OCI-LY7 (cell line): ENCODE measurements at regions not wholly inside any gene's neighbourhood (a gene's known extent, or its start where the extent isn't known, plus 50 kb on each side); places are given as distances from the start of the nearest gene placed in this dataset.

Experiments used
- BruUV-seq: library from RNA; stranded (reverse); fragments of 400-500 nt; replicated peaks from 2 replicates; lab custom pipeline; 2021; lab: Mats Ljungman, UMichigan
- CTCF ChIA-PET: fragments of 300-600 bp; sonication (Branson Sonifier 250); formaldehyde crosslinking; loops from one replicate; lab custom pipeline; 2022; ENCODE audit warnings: antibody characterized with exemption; ENCODE audit not compliant: unreplicated experiment; lab: Charles Lee
- POLR2A ChIA-PET: fragments of 300-600 bp; sonication (Branson Sonifier 250); formaldehyde crosslinking; loops from one replicate; lab custom pipeline; 2022; ENCODE audit warnings: antibody characterized with exemption; lab: Charles Lee
- DNase-seq: peaks from one replicate; pipeline ENCODE4 v3.0.0-alpha.2; 2015; ENCODE audit warnings: low spot score
- H2AFZ ChIP-seq: fragments of 200-600 bp; sonication (generic), shearing (Covaris generic); 2 replicates; pipeline ENCODE4 v1.6.1; 2014; ENCODE audit warnings: mild to moderate bottlenecking, antibody characterized with exemption, low read length, moderate library complexity
- H3K27ac ChIP-seq: fragments of 200-600 bp; sonication (generic); 2 replicates; pipeline ENCODE4 v1.5.1; 2014; ENCODE audit warnings: mixed run types, low read depth, mild to moderate bottlenecking, moderate library complexity, low read length, inconsistent platforms; ENCODE audit not compliant: poor library complexity, severe bottlenecking
- H3K36me3 ChIP-seq: fragments of 200-600 bp; sonication (generic); 2 replicates; pipeline ENCODE4 v1.6.1; 2014; ENCODE audit warnings: mild to moderate bottlenecking, antibody characterized with exemption, low read length, moderate library complexity, mixed read lengths; ENCODE audit not compliant: insufficient read depth
- H3K4me1 ChIP-seq: fragments of 200-600 bp; sonication (generic); 2 replicates; pipeline ENCODE4 v1.5.1; 2014; ENCODE audit warnings: mild to moderate bottlenecking, low read length; ENCODE audit not compliant: insufficient read depth, poor library complexity, severe bottlenecking
- H3K4me2 ChIP-seq: fragments of 200-600 bp; sonication (generic); 2 replicates; pipeline ENCODE4 v1.6.1; 2014; ENCODE audit warnings: mild to moderate bottlenecking, low read length
- H3K4me3 ChIP-seq: fragments of 200-600 bp; sonication (generic); 2 replicates; pipeline ENCODE4 v1.5.1; 2014; ENCODE audit warnings: mild to moderate bottlenecking, low read depth, low read length; ENCODE audit not compliant: poor library complexity, severe bottlenecking
- H3K79me2 ChIP-seq: fragments of 200-600 bp; sonication (generic); 2 replicates; pipeline ENCODE4 v1.6.1; 2016; ENCODE audit warnings: low read depth, mild to moderate bottlenecking, low read length, moderate library complexity, mixed read lengths; ENCODE audit not compliant: insufficient read depth
- H3K9me2 ChIP-seq: fragments of 200-600 bp; sonication (generic); 2 replicates; pipeline ENCODE4 v1.6.1; 2016; ENCODE audit warnings: mild to moderate bottlenecking, low read length, mixed read lengths; ENCODE audit not compliant: insufficient read depth
- H3K9me3 ChIP-seq: fragments of 200-600 bp; sonication (generic); 2 replicates; pipeline ENCODE4 v1.6.1; 2014; ENCODE audit warnings: mild to moderate bottlenecking, mixed run types, low read length, mixed read lengths
- H4K20me1 ChIP-seq: fragments of 200-600 bp; sonication (generic); 2 replicates; pipeline ENCODE4 v1.6.1; 2014; ENCODE audit warnings: mild to moderate bottlenecking, antibody characterized with exemption, low read length, moderate library complexity, mixed read lengths; ENCODE audit not compliant: insufficient read depth
- CTCF ChIP-seq: fragments of 200-600 bp; sonication (generic); conservative IDR thresholded peaks from 2 replicates; pipeline ENCODE4 v1.5.1; 2014; ENCODE audit warnings: mild to moderate bottlenecking, antibody characterized with exemption, low read length, moderate library complexity, mixed read lengths
- EZH2phosphoT487 ChIP-seq: fragments of 200-600 bp; sonication (generic); IDR thresholded peaks from 2 replicates; pipeline ENCODE4 v1.6.1; 2018; ENCODE audit warnings: low read depth, borderline replicate concordance, mild to moderate bottlenecking, mixed run types, antibody characterized with exemption, low read length, moderate library complexity, mixed read lengths
- intact Hi-C: fragments of 100-400 bp; cut with micrococcal nuclease; formaldehyde crosslinking; loops from one replicate; pipeline ENCODE4 v1.10.0; 2022; ENCODE audit not compliant: unreplicated experiment

GRCh38 chr6:91580635-91581034 is 993.8 kb upstream of the MAP3K7 start:
- Histone ChIP-seq H3K36me3 (no peaks in the 10 kb centered on the region), H3K4me3 (no peak overlapping the region), H2AFZ (no peak overlapping the region), H3K4me2 (no peak overlapping the region), H3K9me3 (no peaks in the 10 kb centered on the region), H3K27ac (no peak overlapping the region), H3K9me2 (no peaks in the 10 kb centered on the region), H3K4me1 (no peaks in the 10 kb centered on the region), H4K20me1 (no peaks in the 10 kb centered on the region), H3K79me2 (no peaks in the 10 kb centered on the region)
- ChIA-PET POLR2A (no interaction called here), CTCF (interaction anchor here (0.6 kb wide), 1 partner anchor 82 kb away, joined by 3 read pairs; no protein-coding TSS in a partner anchor)
- intact Hi-C loops = no loop called here
- TF ChIP-seq EZH2phosphoT487 = no peak
- TF ChIP-seq CTCF = no peak
- no TSS peak for BruUV-seq
- DNase-seq = no peak

- Histone ChIP-seq H3K4me2 (no peak overlapping the region), H3K9me2 (no peaks in the 10 kb centered on the region), H3K36me3 (no peaks in the 10 kb centered on the region), H3K79me2 (no peaks in the 10 kb centered on the region), H3K4me1 (no peaks in the 10 kb centered on the region), H4K20me1 (no peaks in the 10 kb centered on the region), H3K9me3 (no peaks in the 10 kb centered on the region), H3K4me3 (no peak overlapping the region), H2AFZ (no peak overlapping the region), H3K27ac (no peak overlapping the region)
- no peak for DNase-seq
- CTCF ChIA-PET = no interaction called here
- intact Hi-C loops = no loop called here
- TF ChIP-seq EZH2phosphoT487 = no peak
- TF ChIP-seq CTCF = no peak
- BruUV-seq = no TSS peak
- POLR2A ChIA-PET = interaction anchor here (0.6 to 0.9 kb wide), 4 partner anchors 25 to 815 kb away, joined by 3 to 4 read pairs (median 3); no protein-coding TSS in a partner anchor
These were observed 988.2 kb upstream of the MAP3K7 start for GRCh38 chr6:91575032-91575431.

GRCh38 chr6:91573826-91574416 is 987.0 kb upstream of the MAP3K7 start:
- intact Hi-C loops = no loop called here
- H3K4me3 ChIP-seq = no peak overlapping the region

More at GRCh38 chr6:91573826-91574416, 987.0 kb upstream of the MAP3K7 start:
- H4K20me1 ChIP-seq = no peaks in the 10 kb centered on the region
- H3K79me2 ChIP-seq = no peaks in the 10 kb centered on the region
- CTCF ChIA-PET = no interaction called here
- H3K4me2 ChIP-seq = no peak overlapping the region
- TF ChIP-seq CTCF (no peak), EZH2phosphoT487 (no peak)
- BruUV-seq = no TSS peak
- peak; percentile 14 for DNase-seq
- H3K36me3 ChIP-seq = no peaks in the 10 kb centered on the region
- POLR2A ChIA-PET = interaction anchor here (0.9 kb wide), 1 partner anchor 24 kb away, joined by 3 read pairs; no protein-coding TSS in a partner anchor
- no peaks in the 10 kb centered on the region for H3K9me3 ChIP-seq
- no peak overlapping the region for H2AFZ ChIP-seq
- no peak overlapping the region for H3K27ac ChIP-seq
- H3K9me2 ChIP-seq = no peaks in the 10 kb centered on the region
- no peaks in the 10 kb centered on the region for H3K4me1 ChIP-seq
